ENCODE measurements at regions not wholly inside any gene's neighbourhood (a gene's known extent, or its start where the extent isn't known, plus 50 kb on each side); places are given as distances from the start of the nearest gene placed in this dataset.

GRCh38 chr2:58968885-58969284 lies 727.8 kb upstream of the FANCL start:
- Mint-ChIP-seq H3K4me1 (ENCODE audit: low read depth) (no peaks in the 10 kb centered on the region), H3K27me3 (no peaks in the 10 kb centered on the region), H3K27ac (no peak overlapping the region), H3K36me3 (ENCODE audit: low read depth) (no peaks in the 10 kb centered on the region), H3K4me3 (no peak overlapping the region), H3K9me3 (no peaks in the 10 kb centered on the region)
- DNase-seq (no peak), ATAC-seq (ENCODE audit: poor library complexity) (no peak)
- H3K9me3 ChIP-seq (ENCODE audit: control insufficient read depth in 1 of 2, insufficient read depth in 1 of 2, low read length in 2 of 2) = peaks cover 0 to under 1% of the 10 kb centered on the region in 2 experiments
- TF ChIP-seq, protein P1, sequence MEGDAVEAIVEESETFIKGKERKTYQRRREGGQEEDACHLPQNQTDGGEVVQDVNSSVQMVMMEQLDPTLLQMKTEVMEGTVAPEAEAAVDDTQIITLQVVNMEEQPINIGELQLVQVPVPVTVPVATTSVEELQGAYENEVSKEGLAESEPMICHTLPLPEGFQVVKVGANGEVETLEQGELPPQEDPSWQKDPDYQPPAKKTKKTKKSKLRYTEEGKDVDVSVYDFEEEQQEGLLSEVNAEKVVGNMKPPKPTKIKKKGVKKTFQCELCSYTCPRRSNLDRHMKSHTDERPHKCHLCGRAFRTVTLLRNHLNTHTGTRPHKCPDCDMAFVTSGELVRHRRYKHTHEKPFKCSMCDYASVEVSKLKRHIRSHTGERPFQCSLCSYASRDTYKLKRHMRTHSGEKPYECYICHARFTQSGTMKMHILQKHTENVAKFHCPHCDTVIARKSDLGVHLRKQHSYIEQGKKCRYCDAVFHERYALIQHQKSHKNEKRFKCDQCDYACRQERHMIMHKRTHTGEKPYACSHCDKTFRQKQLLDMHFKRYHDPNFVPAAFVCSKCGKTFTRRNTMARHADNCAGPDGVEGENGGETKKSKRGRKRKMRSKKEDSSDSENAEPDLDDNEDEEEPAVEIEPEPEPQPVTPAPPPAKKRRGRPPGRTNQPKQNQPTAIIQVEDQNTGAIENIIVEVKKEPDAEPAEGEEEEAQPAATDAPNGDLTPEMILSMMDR (IDR thresholded peaks at IDR 0.05) = no peak
- H3K4me1 ChIP-seq (ENCODE audit: insufficient read depth, low read length) = no peaks in the 10 kb centered on the region
- ChIA-PET CTCF (interaction anchor here (0.7 kb wide), 1 partner anchor 11 kb away, joined by 3 read pairs; no protein-coding TSS in a partner anchor), POLR2A (interaction anchor here (0.6 to 0.7 kb wide), 2 partner anchors 35 to 471 kb away, joined by 3 read pairs; no protein-coding TSS in a partner anchor)
- intact Hi-C loops (cut with DNase I, micrococcal nuclease) = no loop called here
- H3K4me3 ChIP-seq (ENCODE audit: low read length) = no peak overlapping the region
- no peaks in the 10 kb centered on the region for H3K36me3 ChIP-seq (ENCODE audit: insufficient read depth, low read length)
- no peak overlapping the region for H3K27ac ChIP-seq (ENCODE audit: low read depth in 1 of 2, low read length in 2 of 2)
- H3K27me3 ChIP-seq (ENCODE audit: control insufficient read depth in 1 of 2, insufficient read depth in 2 of 2, low read length in 2 of 2) = no peaks in the 10 kb centered on the region

GRCh38 chr2:58967736-58968135 lies 726.6 kb upstream of the FANCL start:
- Histone ChIP-seq H3K27me3 (ENCODE audit: control insufficient read depth in 1 of 2, insufficient read depth in 2 of 2, low read length in 2 of 2) (no peaks in the 10 kb centered on the region), H3K9me3 (ENCODE audit: control insufficient read depth in 1 of 2, insufficient read depth in 1 of 2, low read length in 2 of 2) (no peaks in the 10 kb centered on the region), H3K27ac (ENCODE audit: low read depth in 1 of 2, low read length in 2 of 2) (no peak overlapping the region), H3K4me1 (ENCODE audit: insufficient read depth, low read length) (no peaks in the 10 kb centered on the region), H3K36me3 (ENCODE audit: insufficient read depth, low read length) (no peaks in the 10 kb centered on the region), H3K4me3 (ENCODE audit: low read length) (no peak overlapping the region)
- intact Hi-C loops (cut with DNase I, micrococcal nuclease) = no loop called here
- no peak overlapping the region for H3K4me3 Mint-ChIP-seq
- no peaks in the 10 kb centered on the region for H3K4me1 Mint-ChIP-seq (ENCODE audit: low read depth)
- no peaks in the 10 kb centered on the region for H3K27me3 Mint-ChIP-seq
- ChIA-PET CTCF (no interaction called here), POLR2A (no interaction called here)
- TF ChIP-seq, protein P1 (IDR thresholded peaks at IDR 0.05) = no peak
- ATAC-seq (ENCODE audit: poor library complexity) = no peak
- no peaks in the 10 kb centered on the region for H3K9me3 Mint-ChIP-seq
- H3K27ac Mint-ChIP-seq = no peak overlapping the region
- H3K36me3 Mint-ChIP-seq (ENCODE audit: low read depth) = no peaks in the 10 kb centered on the region
- no peak for DNase-seq

GRCh38 chr2:58965602-58966001 lies 724.5 kb upstream of the FANCL start:
- Histone ChIP-seq H3K27ac (ENCODE audit: low read depth in 1 of 2, low read length in 2 of 2) (no peak overlapping the region), H3K27me3 (ENCODE audit: control insufficient read depth in 1 of 2, insufficient read depth in 2 of 2, low read length in 2 of 2) (no peaks in the 10 kb centered on the region), H3K4me1 (ENCODE audit: insufficient read depth, low read length) (no peaks in the 10 kb centered on the region), H3K9me3 (ENCODE audit: control insufficient read depth in 1 of 2, insufficient read depth in 1 of 2, low read length in 2 of 2) (no peaks in the 10 kb centered on the region), H3K36me3 (ENCODE audit: insufficient read depth, low read length) (no peaks in the 10 kb centered on the region), H3K4me3 (ENCODE audit: low read length) (no peak overlapping the region)
- Mint-ChIP-seq H3K27me3 (no peaks in the 10 kb centered on the region), H3K4me3 (no peak overlapping the region), H3K9me3 (no peaks in the 10 kb centered on the region), H3K36me3 (ENCODE audit: low read depth) (no peaks in the 10 kb centered on the region), H3K27ac (no peak overlapping the region), H3K4me1 (ENCODE audit: low read depth) (no peaks in the 10 kb centered on the region)
- POLR2A ChIA-PET = no interaction called here
- DNase-seq = no peak
- TF ChIP-seq, protein P1 (IDR thresholded peaks at IDR 0.05) = no peak
- intact Hi-C loops (cut with DNase I, micrococcal nuclease) = no loop called here
- ATAC-seq (ENCODE audit: poor library complexity) = no peak
- CTCF ChIA-PET = no interaction called here

Measured in CD4-positive, alpha-beta T cell (primary cell).